ENCODE measurements at regions not wholly inside any gene's neighbourhood (a gene's known extent, or its start where the extent isn't known, plus 50 kb on each side); places are given as distances from the start of the nearest gene placed in this dataset.

- FAIRE-seq (no peak), DNase-seq (ENCODE audit: insufficient read length, low spot score) (no peak)
- TF ChIP-seq TAF1 (IDR thresholded peaks at IDR 0.05; ENCODE audit: low read depth, low read length) = no peak
- TF ChIP-seq SPI1 (IDR thresholded peaks at IDR 0.05; ENCODE audit: low read depth, low read length) = no peak
- no peak for TF ChIP-seq PAX5 (IDR thresholded peaks at IDR 0.05; ENCODE audit: insufficient read depth, low read length, severe bottlenecking)
- TF ChIP-seq POU2F2 (IDR thresholded peaks at IDR 0.05; ENCODE audit: low read depth, low read length) = no peak
- TF ChIP-seq POLR2AphosphoS5 (IDR thresholded peaks at IDR 0.05; ENCODE audit: low read depth, low read length) = no peak
- TF ChIP-seq POLR2A (IDR thresholded peaks at IDR 0.05; ENCODE audit: low read depth, low read length) = no peak
Measured at GRCh38 chr3:15851735-15852134, 54.0 kb upstream of the ANKRD28 start.

DNA sequence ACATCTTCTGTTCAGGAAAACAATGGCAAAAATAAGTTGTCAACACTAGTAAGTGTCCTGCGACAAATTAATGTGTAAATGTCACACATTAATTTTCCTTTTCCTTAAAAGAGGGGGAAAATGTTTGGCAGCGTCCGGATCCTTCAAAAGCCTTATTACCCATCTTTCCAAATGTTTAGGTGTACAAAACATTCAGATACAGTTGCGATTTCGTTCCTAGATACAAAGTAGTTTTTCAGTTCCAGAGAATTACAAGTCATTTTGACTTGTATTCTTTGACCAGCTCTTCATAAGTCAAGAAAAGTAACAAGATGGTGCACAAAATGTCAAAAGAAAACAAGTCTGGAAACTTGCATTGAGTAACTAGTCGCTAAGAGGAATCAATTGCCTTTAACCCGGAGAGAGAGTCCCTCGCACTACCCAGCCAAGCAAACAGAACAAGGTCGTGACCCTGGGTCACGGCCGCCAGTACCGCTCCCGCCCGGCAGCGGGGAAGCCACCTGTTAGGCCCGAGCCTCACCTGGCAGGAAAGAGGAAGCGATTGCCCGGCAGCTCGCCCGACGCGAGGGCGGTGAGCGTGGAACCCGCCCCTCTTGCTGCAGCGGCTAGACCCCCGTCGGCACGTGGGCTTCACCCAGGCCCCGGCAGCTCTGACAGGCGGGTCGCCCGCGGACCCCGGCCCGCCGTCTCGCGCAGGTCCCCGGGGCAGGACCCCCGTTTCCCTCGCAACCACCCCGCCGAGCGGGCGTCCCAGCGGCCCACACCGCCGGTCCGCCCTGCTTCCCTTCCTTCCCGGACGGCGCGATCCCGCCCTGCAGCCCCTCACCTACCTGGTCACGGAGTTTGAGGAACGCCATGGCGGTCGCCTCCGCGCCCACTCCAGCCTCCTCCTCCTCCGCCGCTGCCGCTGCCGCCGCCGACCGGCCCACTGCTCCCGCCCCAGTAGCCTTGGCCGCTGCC lies 61.0 kb upstream of the ANKRD28 start:
- DNase-seq (ENCODE audit: insufficient read length, low spot score) (peak; percentile 52), FAIRE-seq (peak; percentile 93)

GRCh38 chr3:15859507-15860013 lies 61.8 kb upstream of the ANKRD28 start:
- FAIRE-seq = peak; percentile 75
- TF ChIP-seq PAX5 (IDR thresholded peaks at IDR 0.05; ENCODE audit: insufficient read depth, low read length, severe bottlenecking) (no peak), POU2F2 (IDR thresholded peaks at IDR 0.05; ENCODE audit: low read depth, low read length) (no peak), POLR2A (IDR thresholded peaks at IDR 0.05; ENCODE audit: low read depth, low read length) (no peak), SPI1 (IDR thresholded peaks at IDR 0.05; ENCODE audit: low read depth, low read length) (no peak), POLR2AphosphoS5 (IDR thresholded peaks at IDR 0.05; ENCODE audit: low read depth, low read length) (no peak), TAF1 (IDR thresholded peaks at IDR 0.05; ENCODE audit: low read depth, low read length) (no peak)
- peak; percentile 75 for DNase-seq (ENCODE audit: insufficient read length, low spot score)

More for the DNA sequence above, 61.0 kb upstream of the ANKRD28 start:
- TF ChIP-seq TAF1 (IDR thresholded peaks at IDR 0.05; ENCODE audit: low read depth, low read length) (0 out of 2 replicates have a peak, but pooled peaks have one; percentile 18), POLR2A (IDR thresholded peaks at IDR 0.05; ENCODE audit: low read depth, low read length) (no peak), SPI1 (IDR thresholded peaks at IDR 0.05; ENCODE audit: low read depth, low read length) (peak; percentile 89), POLR2AphosphoS5 (IDR thresholded peaks at IDR 0.05; ENCODE audit: low read depth, low read length) (no peak), POU2F2 (IDR thresholded peaks at IDR 0.05; ENCODE audit: low read depth, low read length) (peak; percentile 43; the same call in 1 of the 2 replicates), PAX5 (IDR thresholded peaks at IDR 0.05; ENCODE audit: insufficient read depth, low read length, severe bottlenecking) (no peak)

- DNase-seq (ENCODE audit: insufficient read length, low spot score) (no peak), FAIRE-seq (peak; percentile 75)
- TF ChIP-seq PAX5 (IDR thresholded peaks at IDR 0.05; ENCODE audit: insufficient read depth, low read length, severe bottlenecking) (no peak), POLR2A (IDR thresholded peaks at IDR 0.05; ENCODE audit: low read depth, low read length) (no peak), POU2F2 (IDR thresholded peaks at IDR 0.05; ENCODE audit: low read depth, low read length) (no peak), TAF1 (IDR thresholded peaks at IDR 0.05; ENCODE audit: low read depth, low read length) (no peak), POLR2AphosphoS5 (IDR thresholded peaks at IDR 0.05; ENCODE audit: low read depth, low read length) (no peak), SPI1 (IDR thresholded peaks at IDR 0.05; ENCODE audit: low read depth, low read length) (no peak)
Measured at GRCh38 chr3:15860014-15860934, 62.5 kb upstream of the ANKRD28 start.

DNA sequence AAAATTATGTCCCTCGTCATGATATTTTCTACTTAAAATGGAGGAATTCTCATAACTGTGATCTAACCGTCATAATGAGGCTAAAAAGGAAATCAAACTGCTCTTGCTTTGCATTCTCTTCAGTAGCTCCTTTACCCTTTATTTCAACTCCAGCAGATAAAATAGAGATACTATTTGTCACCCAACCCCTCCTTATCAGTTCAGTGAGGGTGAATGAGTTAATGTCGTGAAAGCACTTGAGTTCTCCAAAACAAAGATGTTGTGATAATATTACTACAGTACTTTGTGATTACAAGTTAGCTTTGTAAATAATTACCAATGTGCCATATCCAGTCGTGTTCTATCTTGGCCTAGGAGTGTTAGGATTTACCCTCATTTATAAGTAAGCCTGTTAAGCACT lies 63.4 kb upstream of the ANKRD28 start:
- FAIRE-seq (no peak), DNase-seq (ENCODE audit: insufficient read length, low spot score) (no peak)
- no peak for TF ChIP-seq POLR2A (IDR thresholded peaks at IDR 0.05; ENCODE audit: low read depth, low read length)

- DNase-seq (ENCODE audit: insufficient read length, low spot score) = no peak
- no peak for FAIRE-seq
- TF ChIP-seq SPI1 (IDR thresholded peaks at IDR 0.05; ENCODE audit: low read depth, low read length) = no peak
- TF ChIP-seq POLR2AphosphoS5 (IDR thresholded peaks at IDR 0.05; ENCODE audit: low read depth, low read length) = no peak
- no peak for TF ChIP-seq POLR2A (IDR thresholded peaks at IDR 0.05; ENCODE audit: low read depth, low read length)
- TF ChIP-seq PAX5 (IDR thresholded peaks at IDR 0.05; ENCODE audit: insufficient read depth, low read length, severe bottlenecking) = no peak
- no peak for TF ChIP-seq TAF1 (IDR thresholded peaks at IDR 0.05; ENCODE audit: low read depth, low read length)
- TF ChIP-seq POU2F2 (IDR thresholded peaks at IDR 0.05; ENCODE audit: low read depth, low read length) = no peak
Measured at GRCh38 chr3:15872807-15873206, 75.0 kb upstream of the ANKRD28 start.

- DNase-seq (ENCODE audit: insufficient read length, low spot score) = no peak
- no peak for FAIRE-seq
- TF ChIP-seq POLR2A (IDR thresholded peaks at IDR 0.05; ENCODE audit: low read depth, low read length) (no peak), SPI1 (IDR thresholded peaks at IDR 0.05; ENCODE audit: low read depth, low read length) (no peak), PAX5 (IDR thresholded peaks at IDR 0.05; ENCODE audit: insufficient read depth, low read length, severe bottlenecking) (no peak)
Measured at GRCh38 chr3:15873415-15873814, 75.6 kb upstream of the ANKRD28 start.

GRCh38 chr3:15875016-15875689 lies 77.4 kb upstream of the ANKRD28 start:
- DNase-seq (ENCODE audit: insufficient read length, low spot score) (no peak), FAIRE-seq (no peak)
- no peak for TF ChIP-seq PAX5 (IDR thresholded peaks at IDR 0.05; ENCODE audit: insufficient read depth, low read length, severe bottlenecking)
- TF ChIP-seq POLR2A (IDR thresholded peaks at IDR 0.05; ENCODE audit: low read depth, low read length) = no peak
- no peak for TF ChIP-seq TAF1 (IDR thresholded peaks at IDR 0.05; ENCODE audit: low read depth, low read length)
- no peak for TF ChIP-seq POLR2AphosphoS5 (IDR thresholded peaks at IDR 0.05; ENCODE audit: low read depth, low read length)
- TF ChIP-seq POU2F2 (IDR thresholded peaks at IDR 0.05; ENCODE audit: low read depth, low read length) = no peak
- TF ChIP-seq SPI1 (IDR thresholded peaks at IDR 0.05; ENCODE audit: low read depth, low read length) = no peak

Data from GM12891 (cell line).